Glutamatergic neuron (in vitro differentiated cells): ENCODE measurements at regions not wholly inside any gene's neighbourhood (a gene's known extent, or its start where the extent isn't known, plus 50 kb on each side); places are given as distances from the start of the nearest gene placed in this dataset.

Experiments
- DNase-seq: peaks from one replicate; pipeline ENCODE4 v3.0.0; 2022
- H3K27ac Mint-ChIP-seq: one replicate; pipeline ENCODE4 v1.8.0; 2020; ENCODE audit warnings: mild to moderate bottlenecking, mixed read lengths, inconsistent platforms; ENCODE audit not compliant: unreplicated experiment
- H3K27me3 Mint-ChIP-seq: one replicate; pipeline ENCODE4 v1.8.0; 2020; ENCODE audit warnings: mild to moderate bottlenecking, moderate library complexity, mixed read lengths, inconsistent platforms; ENCODE audit not compliant: unreplicated experiment
- H3K36me3 Mint-ChIP-seq: one replicate; pipeline ENCODE4 v1.8.0; 2020; ENCODE audit warnings: mild to moderate bottlenecking, mixed read lengths, inconsistent platforms; ENCODE audit not compliant: unreplicated experiment
- H3K4me1 Mint-ChIP-seq: one replicate; pipeline ENCODE4 v1.8.0; 2020; ENCODE audit warnings: mild to moderate bottlenecking, low read depth, mixed read lengths, inconsistent platforms; ENCODE audit not compliant: unreplicated experiment
- H3K4me3 Mint-ChIP-seq: one replicate; pipeline ENCODE4 v1.8.0; 2020; ENCODE audit warnings: mild to moderate bottlenecking, mixed read lengths, inconsistent platforms; ENCODE audit not compliant: unreplicated experiment
- H3K9me3 Mint-ChIP-seq: one replicate; pipeline ENCODE4 v1.8.0; 2020; ENCODE audit warnings: mild to moderate bottlenecking, moderate library complexity, mixed read lengths, inconsistent platforms; ENCODE audit not compliant: unreplicated experiment
- TF ChIP-seq, protein P1 (sequence below): fragments of 200-600 bp; sonication (generic); IDR thresholded peaks from one replicate; pipeline ENCODE4 v1.5.0; 2021; ENCODE audit not compliant: partially characterized antibody, unreplicated experiment

DNA sequence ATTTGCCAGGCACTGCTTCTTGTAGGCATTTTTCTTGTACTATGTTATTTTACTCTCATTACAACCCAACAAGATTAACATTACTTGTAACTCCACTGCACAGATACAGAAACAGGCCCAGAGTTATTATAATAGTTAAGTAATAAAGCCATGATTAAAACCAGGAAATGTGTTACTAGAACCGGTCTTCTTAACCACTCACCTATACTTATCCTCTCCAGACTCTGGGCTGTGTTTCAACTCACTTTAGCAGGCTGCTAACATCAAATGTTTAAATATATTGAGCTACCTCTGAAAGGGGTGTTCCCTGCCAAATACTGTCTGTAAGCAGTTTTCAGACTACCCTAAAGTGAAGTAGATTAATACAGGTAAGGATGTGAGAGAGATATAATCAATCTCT, 1227.8 kb downstream of the SORCS3 start:
- peaks cover 9% of the 10 kb centered on the region for H3K36me3 Mint-ChIP-seq
- no peak overlapping the region for H3K4me3 Mint-ChIP-seq
- peaks cover 2% of the 10 kb centered on the region for H3K9me3 Mint-ChIP-seq
- H3K4me1 Mint-ChIP-seq: no peaks in the 10 kb centered on the region
- no peak for DNase-seq
- no peak overlapping the region for H3K27ac Mint-ChIP-seq
- TF ChIP-seq, protein P1, sequence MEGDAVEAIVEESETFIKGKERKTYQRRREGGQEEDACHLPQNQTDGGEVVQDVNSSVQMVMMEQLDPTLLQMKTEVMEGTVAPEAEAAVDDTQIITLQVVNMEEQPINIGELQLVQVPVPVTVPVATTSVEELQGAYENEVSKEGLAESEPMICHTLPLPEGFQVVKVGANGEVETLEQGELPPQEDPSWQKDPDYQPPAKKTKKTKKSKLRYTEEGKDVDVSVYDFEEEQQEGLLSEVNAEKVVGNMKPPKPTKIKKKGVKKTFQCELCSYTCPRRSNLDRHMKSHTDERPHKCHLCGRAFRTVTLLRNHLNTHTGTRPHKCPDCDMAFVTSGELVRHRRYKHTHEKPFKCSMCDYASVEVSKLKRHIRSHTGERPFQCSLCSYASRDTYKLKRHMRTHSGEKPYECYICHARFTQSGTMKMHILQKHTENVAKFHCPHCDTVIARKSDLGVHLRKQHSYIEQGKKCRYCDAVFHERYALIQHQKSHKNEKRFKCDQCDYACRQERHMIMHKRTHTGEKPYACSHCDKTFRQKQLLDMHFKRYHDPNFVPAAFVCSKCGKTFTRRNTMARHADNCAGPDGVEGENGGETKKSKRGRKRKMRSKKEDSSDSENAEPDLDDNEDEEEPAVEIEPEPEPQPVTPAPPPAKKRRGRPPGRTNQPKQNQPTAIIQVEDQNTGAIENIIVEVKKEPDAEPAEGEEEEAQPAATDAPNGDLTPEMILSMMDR: no peak
- no peaks in the 10 kb centered on the region for H3K27me3 Mint-ChIP-seq

DNA sequence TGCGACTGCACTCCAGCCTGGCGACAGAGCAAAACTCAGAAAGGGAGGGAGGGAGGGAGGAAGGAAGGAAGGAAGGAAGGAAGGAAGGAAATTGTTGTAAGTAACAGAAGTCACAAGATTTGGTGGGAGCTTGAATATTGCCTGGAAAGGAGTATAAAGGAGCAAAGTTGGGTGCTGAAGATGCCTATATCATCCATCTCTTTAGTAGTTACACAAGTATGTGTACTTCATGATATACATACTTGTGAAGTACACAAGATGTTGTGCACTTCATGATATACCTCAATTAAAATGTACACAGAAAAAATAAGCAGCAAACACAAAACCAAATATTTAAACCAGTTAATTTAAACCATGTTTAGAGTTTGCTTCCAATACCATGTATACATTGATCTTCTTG, 1223.8 kb downstream of the SORCS3 start:
- Mint-ChIP-seq H3K27ac (no peak overlapping the region), H3K36me3 (no peaks in the 10 kb centered on the region), H3K27me3 (no peaks in the 10 kb centered on the region), H3K4me1 (no peaks in the 10 kb centered on the region), H3K9me3 (no peaks in the 10 kb centered on the region), H3K4me3 (no peak overlapping the region)
- DNase-seq: no peak
- TF ChIP-seq, protein P1: no peak

DNA sequence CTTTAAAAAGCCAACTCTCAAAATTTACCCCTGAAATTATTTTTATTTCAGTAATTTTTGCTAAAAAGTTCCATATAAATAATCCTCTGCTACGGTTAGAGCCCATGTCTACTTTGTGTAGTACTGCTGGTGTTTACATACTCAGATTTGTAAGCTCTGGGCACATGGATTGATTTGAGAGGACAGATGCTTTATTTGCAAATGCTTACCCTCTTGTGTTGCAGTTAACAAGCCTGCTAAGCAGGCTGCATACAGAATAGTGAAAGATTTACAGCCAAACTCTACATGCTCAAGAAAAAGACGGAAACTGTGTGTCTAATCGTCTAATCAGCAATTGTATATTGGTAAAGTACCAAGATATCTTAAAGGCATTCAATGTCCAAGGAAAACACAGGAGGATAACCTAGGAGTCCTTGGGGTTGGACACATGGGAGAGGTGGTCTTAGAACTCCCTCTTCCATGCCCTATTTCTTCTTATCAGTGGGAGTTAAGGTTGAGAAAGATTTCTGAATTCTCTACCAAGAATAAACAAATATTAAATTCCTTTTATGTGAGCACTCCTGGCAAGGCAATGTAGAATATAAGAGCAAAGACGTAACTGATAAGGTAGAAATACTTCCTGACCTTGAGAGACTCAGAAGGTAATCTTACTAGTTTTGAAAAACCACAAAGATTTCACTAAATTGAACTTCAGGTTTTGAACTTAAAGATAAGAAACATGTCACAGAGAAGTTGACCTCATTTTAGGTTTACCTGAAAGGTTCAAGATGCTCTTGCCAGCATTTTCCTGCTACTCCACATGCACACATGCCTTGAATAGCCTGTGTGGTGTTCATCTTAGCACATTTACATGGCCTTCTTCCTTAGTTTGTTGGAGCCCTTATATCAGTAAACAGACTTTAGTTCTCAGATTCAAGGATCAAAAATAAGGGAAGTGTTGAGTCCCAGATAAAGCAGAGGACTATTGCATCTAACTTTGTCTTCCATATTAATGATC, 1216.5 kb downstream of the SORCS3 start:
- TF ChIP-seq, protein P1: no peak
- Mint-ChIP-seq H3K27ac (no peak overlapping the region), H3K27me3 (no peaks in the 10 kb centered on the region), H3K36me3 (no peaks in the 10 kb centered on the region), H3K9me3 (no peaks in the 10 kb centered on the region), H3K4me3 (no peak overlapping the region), H3K4me1 (no peaks in the 10 kb centered on the region)
- DNase-seq: no peak

DNA sequence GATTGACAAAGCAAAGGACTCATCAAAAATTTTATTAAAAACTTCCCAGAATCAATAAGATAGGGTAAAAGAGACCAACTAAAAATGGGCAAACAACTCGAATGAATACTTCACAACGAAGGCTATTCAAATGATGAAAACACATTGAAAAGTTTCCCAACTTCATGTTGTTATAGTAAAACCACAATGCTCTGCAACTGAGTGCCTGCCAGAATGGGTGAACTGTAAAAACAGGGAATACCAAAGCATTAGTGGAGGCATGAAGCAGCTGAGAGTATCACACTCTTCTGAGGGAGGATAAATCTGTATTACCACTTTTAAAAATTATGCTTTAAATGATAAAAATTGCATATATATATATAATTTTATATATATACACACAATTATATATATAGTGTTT, 1214.7 kb downstream of the SORCS3 start:
- no peaks in the 10 kb centered on the region for H3K9me3 Mint-ChIP-seq
- no peak for DNase-seq
- no peaks in the 10 kb centered on the region for H3K4me1 Mint-ChIP-seq
- H3K27ac Mint-ChIP-seq: no peak overlapping the region
- TF ChIP-seq, protein P1: no peak
- H3K36me3 Mint-ChIP-seq: no peaks in the 10 kb centered on the region
- no peak overlapping the region for H3K4me3 Mint-ChIP-seq
- H3K27me3 Mint-ChIP-seq: no peaks in the 10 kb centered on the region
